ENCODE measurements at regions not wholly inside any gene's neighbourhood (a gene's known extent, or its start where the extent isn't known, plus 50 kb on each side); places are given as distances from the start of the nearest gene placed in this dataset.

- ChIA-PET RAD21 (ENCODE audit: unreplicated experiment) (no interaction called here), CTCF (interaction anchor here (1.0 kb wide), 1 partner anchor 46 kb away, joined by 4 read pairs; no protein-coding TSS in a partner anchor), SMC1A (ENCODE audit: uncharacterized antibody, unreplicated experiment) (interaction anchor here (1.1 kb wide), 1 partner anchor 10 kb away, joined by 5 read pairs; no protein-coding TSS in a partner anchor), POLR2A (no interaction called here)
- 9% methylated on average over 2 of the region's 2 CpGs for WGBS (ENCODE audit: insufficient coverage, insufficient replicate concordance, low lambda C conversion rate, missing lambda C conversion rate)
- Histone ChIP-seq H3K36me3 (ENCODE audit: control insufficient read depth in 2 of 2, insufficient read depth in 2 of 2, low read length in 1 of 2) (no peaks in the 10 kb centered on the region), H3K79me2 (ENCODE audit: control insufficient read depth, insufficient read depth, low read length) (no peaks in the 10 kb centered on the region), H3K4me1 (ENCODE audit: control insufficient read depth, insufficient read depth, low read length) (no peaks in the 10 kb centered on the region), H3K9ac (ENCODE audit: control insufficient read depth, insufficient read depth, low read length) (no peak overlapping the region), H3K4me2 (ENCODE audit: control insufficient read depth, insufficient read depth) (no peak overlapping the region), H4K20me1 (ENCODE audit: control insufficient read depth, insufficient read depth) (no peaks in the 10 kb centered on the region), H3K9me3 (replicated peaks; ENCODE audit: control insufficient read depth, insufficient read depth, low read length) (no peaks in the 10 kb centered on the region), H3K27me3 (replicated peaks in 1 of 2; ENCODE audit: control insufficient read depth in 2 of 2, insufficient read depth in 2 of 2, low read length in 1 of 2) (no peaks in the 10 kb centered on the region), H3K27ac (ENCODE audit: control insufficient read depth, insufficient read depth) (no peak overlapping the region), H3K4me3 (no peak overlapping the region), H2AFZ (ENCODE audit: control insufficient read depth, low read depth, low read length) (no peak overlapping the region)
- DNase-seq (ENCODE audit: low read depth, low spot score), result no peak
- in situ Hi-C loops (cut with MboI) (no loop called here), intact Hi-C loops (cut with micrococcal nuclease; ENCODE audit: unreplicated experiment) (no loop called here)
- TF ChIP-seq CHD1 (IDR thresholded peaks at IDR 0.05; ENCODE audit: low read depth, low read length), result no peak
- FAIRE-seq, result no peak
- BruUV-seq (replicated peaks), result no TSS peak
- ATAC-seq, result no peak
Measured at GRCh38 chr3:24726423-24726822, 231.8 kb upstream of the THRB start.

GRCh38 chr3:24730173-24730572, 235.5 kb upstream of the THRB start:
- Histone ChIP-seq H2AFZ (ENCODE audit: control insufficient read depth, low read depth, low read length) (no peak overlapping the region), H3K36me3 (ENCODE audit: control insufficient read depth in 2 of 2, insufficient read depth in 2 of 2, low read length in 1 of 2) (no peaks in the 10 kb centered on the region), H3K4me3 (no peak overlapping the region), H3K27ac (ENCODE audit: control insufficient read depth, insufficient read depth) (no peak overlapping the region), H3K4me1 (ENCODE audit: control insufficient read depth, insufficient read depth, low read length) (no peaks in the 10 kb centered on the region), H3K4me2 (ENCODE audit: control insufficient read depth, insufficient read depth) (no peak overlapping the region), H4K20me1 (ENCODE audit: control insufficient read depth, insufficient read depth) (no peaks in the 10 kb centered on the region), H3K79me2 (ENCODE audit: control insufficient read depth, insufficient read depth, low read length) (no peaks in the 10 kb centered on the region), H3K9me3 (replicated peaks; ENCODE audit: control insufficient read depth, insufficient read depth, low read length) (no peaks in the 10 kb centered on the region), H3K9ac (ENCODE audit: control insufficient read depth, insufficient read depth, low read length) (no peak overlapping the region), H3K27me3 (replicated peaks in 1 of 2; ENCODE audit: control insufficient read depth in 2 of 2, insufficient read depth in 2 of 2, low read length in 1 of 2) (no peaks in the 10 kb centered on the region)
- no peak for DNase-seq (ENCODE audit: low read depth, low spot score)
- no peak for FAIRE-seq
- intact Hi-C loops (cut with micrococcal nuclease; ENCODE audit: unreplicated experiment), result no loop called here
- ChIA-PET SMC1A (ENCODE audit: uncharacterized antibody, unreplicated experiment) (interaction anchor here (0.8 to 1.0 kb wide), 2 partner anchors 10 to 16 kb away, joined by 3 read pairs; no protein-coding TSS in a partner anchor), RAD21 (ENCODE audit: unreplicated experiment) (no interaction called here), POLR2A (no interaction called here), CTCF (interaction anchor here (1.0 kb wide), 1 partner anchor 14 kb away, joined by 3 read pairs; no protein-coding TSS in a partner anchor)
- no TSS peak for BruUV-seq (replicated peaks)
- WGBS (ENCODE audit: insufficient coverage, insufficient replicate concordance, low lambda C conversion rate, missing lambda C conversion rate), result 0% methylated on average over 1 of the region's 1 CpG
- no peak for TF ChIP-seq RELB (IDR thresholded peaks at IDR 0.05; ENCODE audit: low read depth)
- no peak for TF ChIP-seq TBL1XR1 (IDR thresholded peaks at IDR 0.05; ENCODE audit: low read depth, low read length)
- no peak for TF ChIP-seq POLR2AphosphoS2 (IDR thresholded peaks at IDR 0.05; ENCODE audit: low read depth, low read length)
- TF ChIP-seq EZH2 (IDR thresholded peaks at IDR 0.05; ENCODE audit: borderline replicate concordance, control insufficient read depth, low read depth, low read length), result no peak
- TF ChIP-seq HCFC1 (IDR thresholded peaks at IDR 0.05; ENCODE audit: low read length), result no peak
- no peak for TF ChIP-seq USF1 (IDR thresholded peaks at IDR 0.05; ENCODE audit: borderline replicate concordance, extremely low read length, insufficient read depth, low read depth, low read length)
- TF ChIP-seq NFYA (IDR thresholded peaks at IDR 0.05; ENCODE audit: borderline replicate concordance, low read depth, low read length), result no peak
- no peak for TF ChIP-seq CBX5 (IDR thresholded peaks at IDR 0.05; ENCODE audit: low read depth)
- no peak for TF ChIP-seq POLR2AphosphoS5 (IDR thresholded peaks at IDR 0.05; ENCODE audit: low read length)
- TF ChIP-seq ETV6 (conservative IDR thresholded peaks at IDR 0.05 in 1 of 2, IDR thresholded peaks at IDR 0.05 in 1 of 2; ENCODE audit: borderline replicate concordance in 1 of 2, low read depth in 1 of 2), result no peak
- no peak for TF ChIP-seq PML (IDR thresholded peaks at IDR 0.05; ENCODE audit: low read length)
- no peak for TF ChIP-seq IKZF2 (IDR thresholded peaks at IDR 0.05)
- TF ChIP-seq KAT2A (conservative IDR thresholded peaks at IDR 0.05; ENCODE audit: control insufficient read depth, low read depth, low read length), result no peak
- TF ChIP-seq KLF5 (IDR thresholded peaks at IDR 0.05; ENCODE audit: partially characterized antibody), result no peak
- TF ChIP-seq NRF1 (conservative IDR thresholded peaks at IDR 0.05; ENCODE audit: low read depth, low read length), result no peak
- ATAC-seq, result no peak
- in situ Hi-C loops (cut with MboI), result no loop called here

All from GM12878 (cell line).